ENCODE measurements at regions not wholly inside any gene's neighbourhood (a gene's known extent, or its start where the extent isn't known, plus 50 kb on each side); places are given as distances from the start of the nearest gene placed in this dataset.

DNA sequence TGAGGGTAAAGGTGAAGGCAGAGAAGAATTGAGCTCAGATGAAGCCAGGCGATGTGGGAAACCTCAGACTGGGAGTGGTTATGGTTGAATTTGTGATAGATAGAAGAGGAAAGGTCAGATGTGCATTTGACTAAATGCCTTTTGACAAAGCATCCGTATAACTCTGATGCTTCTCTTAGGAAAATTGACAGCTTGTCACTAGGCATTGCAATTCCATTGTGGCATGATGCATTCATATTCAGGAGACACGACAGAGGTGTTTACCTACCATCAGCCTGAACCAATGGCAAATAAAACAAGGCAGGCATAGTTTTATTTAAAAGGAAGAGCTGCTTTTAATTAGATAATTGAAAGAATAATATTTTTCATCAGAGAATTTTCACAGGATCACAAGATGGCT lies 325.1 kb upstream of the IGFBP7 start:
- H3K4me3 ChIP-seq (ENCODE audit: low read length), result no peak overlapping the region
- DNase-seq (ENCODE audit: low read depth), result no peak
- TF ChIP-seq, protein P1, sequence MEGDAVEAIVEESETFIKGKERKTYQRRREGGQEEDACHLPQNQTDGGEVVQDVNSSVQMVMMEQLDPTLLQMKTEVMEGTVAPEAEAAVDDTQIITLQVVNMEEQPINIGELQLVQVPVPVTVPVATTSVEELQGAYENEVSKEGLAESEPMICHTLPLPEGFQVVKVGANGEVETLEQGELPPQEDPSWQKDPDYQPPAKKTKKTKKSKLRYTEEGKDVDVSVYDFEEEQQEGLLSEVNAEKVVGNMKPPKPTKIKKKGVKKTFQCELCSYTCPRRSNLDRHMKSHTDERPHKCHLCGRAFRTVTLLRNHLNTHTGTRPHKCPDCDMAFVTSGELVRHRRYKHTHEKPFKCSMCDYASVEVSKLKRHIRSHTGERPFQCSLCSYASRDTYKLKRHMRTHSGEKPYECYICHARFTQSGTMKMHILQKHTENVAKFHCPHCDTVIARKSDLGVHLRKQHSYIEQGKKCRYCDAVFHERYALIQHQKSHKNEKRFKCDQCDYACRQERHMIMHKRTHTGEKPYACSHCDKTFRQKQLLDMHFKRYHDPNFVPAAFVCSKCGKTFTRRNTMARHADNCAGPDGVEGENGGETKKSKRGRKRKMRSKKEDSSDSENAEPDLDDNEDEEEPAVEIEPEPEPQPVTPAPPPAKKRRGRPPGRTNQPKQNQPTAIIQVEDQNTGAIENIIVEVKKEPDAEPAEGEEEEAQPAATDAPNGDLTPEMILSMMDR (IDR thresholded peaks at IDR 0.05; ENCODE audit: insufficient read depth, low read depth, low read length, missing control alignments), result no peak

GRCh38 chr4:57430726-57431125 lies 320.5 kb upstream of the IGFBP7 start:
- no peak overlapping the region for H3K4me3 ChIP-seq (ENCODE audit: low read length)
- TF ChIP-seq, protein P1 (IDR thresholded peaks at IDR 0.05; ENCODE audit: insufficient read depth, low read depth, low read length, missing control alignments), result no peak
- no peak for DNase-seq (ENCODE audit: low read depth)

- DNase-seq (ENCODE audit: low read depth), result peak; percentile 80
- TF ChIP-seq, protein P1 (IDR thresholded peaks at IDR 0.05; ENCODE audit: insufficient read depth, low read depth, low read length, missing control alignments), result peak; percentile 83
- no peak overlapping the region for H3K4me3 ChIP-seq (ENCODE audit: low read length)
Measured at GRCh38 chr4:57426779-57427395, 316.7 kb upstream of the IGFBP7 start.

DNA sequence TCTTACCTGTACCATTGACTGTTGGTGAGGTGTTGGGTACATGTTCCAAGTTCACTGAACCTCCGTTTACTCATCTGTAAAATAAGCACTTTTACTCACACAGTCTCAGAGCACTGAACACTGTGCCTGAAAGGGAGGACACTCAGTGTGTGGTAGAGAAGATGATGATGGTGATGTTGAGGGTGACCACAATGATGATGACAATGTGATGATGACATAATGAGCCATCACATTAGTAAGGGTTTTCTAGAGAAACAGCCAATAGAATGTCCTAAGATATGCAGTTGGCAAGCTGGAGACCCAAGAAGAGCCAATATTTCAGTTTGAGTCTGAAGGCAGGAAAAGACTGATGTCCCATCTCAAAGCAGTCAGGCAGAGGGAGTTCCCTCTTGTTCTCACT lies 315.4 kb upstream of the IGFBP7 start:
- H3K4me3 ChIP-seq (ENCODE audit: low read length), result no peak overlapping the region
- DNase-seq (ENCODE audit: low read depth), result peak; percentile 37
- TF ChIP-seq, protein P1 (IDR thresholded peaks at IDR 0.05; ENCODE audit: insufficient read depth, low read depth, low read length, missing control alignments), result no peak

- no peak overlapping the region for H3K4me3 ChIP-seq (ENCODE audit: low read length)
- TF ChIP-seq, protein P1 (IDR thresholded peaks at IDR 0.05; ENCODE audit: insufficient read depth, low read depth, low read length, missing control alignments), result no peak
- peak; percentile 88 for DNase-seq (ENCODE audit: low read depth)
Measured at GRCh38 chr4:57424232-57424897, 314.2 kb upstream of the IGFBP7 start.

- DNase-seq (ENCODE audit: low read depth), result no peak
- no peak overlapping the region for H3K4me3 ChIP-seq (ENCODE audit: low read length)
- TF ChIP-seq, protein P1 (IDR thresholded peaks at IDR 0.05; ENCODE audit: insufficient read depth, low read depth, low read length, missing control alignments), result no peak
Measured at GRCh38 chr4:57418133-57418532, 307.9 kb upstream of the IGFBP7 start.
